ENCODE measurements at regions not wholly inside any gene's neighbourhood (a gene's known extent, or its start where the extent isn't known, plus 50 kb on each side); places are given as distances from the start of the nearest gene placed in this dataset.
A peak's percentile ranks its signal among the peaks of the same experiment; 100 is the strongest.

DNA sequence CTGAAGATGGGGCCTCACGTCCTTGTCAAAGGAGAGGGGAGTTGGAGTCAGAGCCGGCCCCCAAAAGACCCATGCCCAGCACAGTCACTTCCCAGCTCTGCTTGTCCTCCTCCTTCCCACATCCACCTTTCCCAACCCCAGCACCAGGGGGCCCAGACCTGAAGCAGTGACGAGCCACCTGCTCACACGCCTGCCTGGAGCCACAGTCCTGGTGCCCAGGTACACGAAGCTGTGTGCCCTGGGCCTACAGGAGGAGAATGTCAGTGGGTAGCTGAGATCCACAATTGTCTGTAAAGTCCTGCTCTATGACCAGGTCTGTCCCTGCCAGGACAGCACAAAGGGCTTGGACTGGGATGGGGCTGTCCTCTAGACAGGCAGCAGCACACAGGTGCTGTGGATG lies 126.8 kb upstream of the PZP start:
- Histone ChIP-seq H3K36me3 (ENCODE audit: insufficient read depth, low read length) (no peaks in the 10 kb centered on the region), H3K4me3 (ENCODE audit: insufficient read depth, low read length) (no peak overlapping the region), H3K9me3 (ENCODE audit: low read depth, low read length) (no peaks in the 10 kb centered on the region), H3K4me1 (ENCODE audit: insufficient read depth, low read length) (no peaks in the 10 kb centered on the region), H3K27ac (ENCODE audit: low read depth, low read length) (no peak overlapping the region), H2AFZ (ENCODE audit: low read length) (no peak overlapping the region), H3K27me3 (ENCODE audit: insufficient read depth, low read length) (no peaks in the 10 kb centered on the region), H3K4me2 (ENCODE audit: insufficient read depth, low read length) (no peak overlapping the region), H3K79me2 (ENCODE audit: insufficient read depth, low read length) (no peaks in the 10 kb centered on the region), H4K20me1 (ENCODE audit: insufficient read depth, low read length) (no peaks in the 10 kb centered on the region)
- no peak for DNase-seq (ENCODE audit: insufficient read length, low spot score, missing footprints)
- TF ChIP-seq, protein P1, sequence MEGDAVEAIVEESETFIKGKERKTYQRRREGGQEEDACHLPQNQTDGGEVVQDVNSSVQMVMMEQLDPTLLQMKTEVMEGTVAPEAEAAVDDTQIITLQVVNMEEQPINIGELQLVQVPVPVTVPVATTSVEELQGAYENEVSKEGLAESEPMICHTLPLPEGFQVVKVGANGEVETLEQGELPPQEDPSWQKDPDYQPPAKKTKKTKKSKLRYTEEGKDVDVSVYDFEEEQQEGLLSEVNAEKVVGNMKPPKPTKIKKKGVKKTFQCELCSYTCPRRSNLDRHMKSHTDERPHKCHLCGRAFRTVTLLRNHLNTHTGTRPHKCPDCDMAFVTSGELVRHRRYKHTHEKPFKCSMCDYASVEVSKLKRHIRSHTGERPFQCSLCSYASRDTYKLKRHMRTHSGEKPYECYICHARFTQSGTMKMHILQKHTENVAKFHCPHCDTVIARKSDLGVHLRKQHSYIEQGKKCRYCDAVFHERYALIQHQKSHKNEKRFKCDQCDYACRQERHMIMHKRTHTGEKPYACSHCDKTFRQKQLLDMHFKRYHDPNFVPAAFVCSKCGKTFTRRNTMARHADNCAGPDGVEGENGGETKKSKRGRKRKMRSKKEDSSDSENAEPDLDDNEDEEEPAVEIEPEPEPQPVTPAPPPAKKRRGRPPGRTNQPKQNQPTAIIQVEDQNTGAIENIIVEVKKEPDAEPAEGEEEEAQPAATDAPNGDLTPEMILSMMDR (IDR thresholded peaks at IDR 0.05; ENCODE audit: extremely low read depth, low read depth, low read length) = no peak

DNA sequence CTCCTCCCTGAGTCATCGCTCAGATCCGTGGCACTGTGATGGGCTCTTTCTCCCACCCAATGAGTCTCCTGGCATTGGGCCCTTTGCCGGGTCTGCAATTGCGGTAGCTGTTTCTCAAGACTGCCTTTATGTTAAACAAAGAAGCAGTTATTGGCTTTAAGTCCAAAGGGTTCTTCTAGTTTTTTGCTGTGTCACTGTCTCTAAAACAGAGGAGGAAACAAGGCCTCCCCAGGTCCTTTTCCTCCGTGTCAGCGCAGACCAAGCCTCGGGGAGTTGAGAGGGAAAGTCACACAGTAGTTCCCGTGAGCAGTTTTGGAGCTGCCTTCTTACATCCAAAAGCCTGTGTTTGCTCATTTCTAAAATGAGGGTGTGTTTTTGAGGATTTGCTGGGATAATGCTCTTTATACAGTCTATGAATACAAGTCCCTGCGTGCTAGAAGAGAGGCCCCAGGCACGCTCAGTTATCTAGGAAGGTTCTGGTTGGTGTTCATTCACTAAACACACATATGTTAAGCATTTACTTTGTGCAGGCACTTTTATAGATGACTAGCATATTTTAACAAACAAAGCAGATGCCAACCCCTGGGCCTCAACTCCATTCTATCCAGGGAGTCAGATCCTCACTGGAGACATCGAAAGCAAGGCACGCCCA lies 126.0 kb upstream of the PZP start:
- H4K20me1 ChIP-seq (ENCODE audit: insufficient read depth, low read length) = no peaks in the 10 kb centered on the region
- H3K9me3 ChIP-seq (ENCODE audit: low read depth, low read length) = no peaks in the 10 kb centered on the region
- TF ChIP-seq, protein P1 (IDR thresholded peaks at IDR 0.05; ENCODE audit: extremely low read depth, low read depth, low read length) = no peak
- H3K4me2 ChIP-seq (ENCODE audit: insufficient read depth, low read length) = no peak overlapping the region
- H3K79me2 ChIP-seq (ENCODE audit: insufficient read depth, low read length) = no peaks in the 10 kb centered on the region
- H3K4me1 ChIP-seq (ENCODE audit: insufficient read depth, low read length) = no peaks in the 10 kb centered on the region
- no peak for DNase-seq (ENCODE audit: insufficient read length, low spot score, missing footprints)
- H3K36me3 ChIP-seq (ENCODE audit: insufficient read depth, low read length) = no peaks in the 10 kb centered on the region
- H3K27me3 ChIP-seq (ENCODE audit: insufficient read depth, low read length) = no peaks in the 10 kb centered on the region
- H3K27ac ChIP-seq (ENCODE audit: low read depth, low read length) = no peak overlapping the region
- peak overlapping the region; percentile 49 for H2AFZ ChIP-seq (ENCODE audit: low read length)
- H3K4me3 ChIP-seq (ENCODE audit: insufficient read depth, low read length) = no peak overlapping the region

DNA sequence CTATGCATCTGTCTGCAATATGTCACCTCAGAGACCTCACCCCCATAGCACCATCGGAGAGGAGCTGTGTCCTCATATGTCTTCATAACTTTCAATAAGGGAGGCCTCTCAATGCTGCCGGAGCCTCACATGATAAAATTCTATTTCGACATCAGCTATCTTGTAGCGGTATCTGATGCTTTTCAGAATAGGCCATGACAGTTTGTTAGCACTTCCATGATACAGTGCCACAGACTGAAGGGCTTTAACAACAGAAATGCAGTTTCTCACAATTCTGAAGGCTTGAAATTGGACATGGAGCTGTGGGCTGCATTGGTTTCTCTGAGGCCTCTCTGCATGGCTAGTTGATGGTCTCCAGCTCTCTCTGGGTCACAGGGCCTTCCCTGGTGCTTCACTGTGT lies 125.0 kb upstream of the PZP start:
- Histone ChIP-seq H3K36me3 (ENCODE audit: insufficient read depth, low read length) (no peaks in the 10 kb centered on the region), H3K9me3 (ENCODE audit: low read depth, low read length) (no peaks in the 10 kb centered on the region), H3K4me1 (ENCODE audit: insufficient read depth, low read length) (no peaks in the 10 kb centered on the region), H3K4me3 (ENCODE audit: insufficient read depth, low read length) (no peak overlapping the region), H3K4me2 (ENCODE audit: insufficient read depth, low read length) (no peak overlapping the region), H3K27me3 (ENCODE audit: insufficient read depth, low read length) (no peaks in the 10 kb centered on the region), H2AFZ (ENCODE audit: low read length) (no peak overlapping the region), H3K27ac (ENCODE audit: low read depth, low read length) (no peak overlapping the region), H4K20me1 (ENCODE audit: insufficient read depth, low read length) (no peaks in the 10 kb centered on the region), H3K79me2 (ENCODE audit: insufficient read depth, low read length) (no peaks in the 10 kb centered on the region)
- DNase-seq (ENCODE audit: insufficient read length, low spot score, missing footprints) = no peak
- TF ChIP-seq, protein P1 (IDR thresholded peaks at IDR 0.05; ENCODE audit: extremely low read depth, low read depth, low read length) = no peak

DNA sequence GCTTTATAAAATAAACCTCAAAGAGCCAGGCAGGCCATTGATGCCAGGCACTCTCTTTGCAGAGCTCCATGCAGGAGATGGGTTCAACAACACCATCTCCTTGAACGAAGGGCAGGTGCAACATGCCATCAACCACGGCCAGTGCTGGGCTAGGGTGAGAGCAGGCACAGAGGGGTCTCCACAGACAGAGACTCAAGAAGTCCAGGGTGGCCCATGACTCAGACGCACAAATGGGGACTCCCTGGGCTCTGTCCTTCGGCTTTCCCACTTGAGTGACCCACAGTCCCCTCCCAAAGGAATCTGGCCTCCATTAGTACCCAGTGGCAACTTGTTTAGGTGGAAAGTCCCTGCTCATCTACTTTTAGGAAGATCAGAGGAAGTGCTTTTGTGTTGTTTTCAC lies 124.4 kb upstream of the PZP start:
- H3K4me2 ChIP-seq (ENCODE audit: insufficient read depth, low read length) = no peak overlapping the region

More for the DNA sequence above, 124.4 kb upstream of the PZP start:
- no peaks in the 10 kb centered on the region for H3K79me2 ChIP-seq (ENCODE audit: insufficient read depth, low read length)
- no peaks in the 10 kb centered on the region for H3K4me1 ChIP-seq (ENCODE audit: insufficient read depth, low read length)
- H3K4me3 ChIP-seq (ENCODE audit: insufficient read depth, low read length) = no peak overlapping the region
- H4K20me1 ChIP-seq (ENCODE audit: insufficient read depth, low read length) = no peaks in the 10 kb centered on the region
- no peaks in the 10 kb centered on the region for H3K36me3 ChIP-seq (ENCODE audit: insufficient read depth, low read length)
- DNase-seq (ENCODE audit: insufficient read length, low spot score, missing footprints) = no peak
- no peaks in the 10 kb centered on the region for H3K9me3 ChIP-seq (ENCODE audit: low read depth, low read length)
- H3K27ac ChIP-seq (ENCODE audit: low read depth, low read length) = no peak overlapping the region
- no peak overlapping the region for H2AFZ ChIP-seq (ENCODE audit: low read length)
- no peaks in the 10 kb centered on the region for H3K27me3 ChIP-seq (ENCODE audit: insufficient read depth, low read length)
- TF ChIP-seq, protein P1 (IDR thresholded peaks at IDR 0.05; ENCODE audit: extremely low read depth, low read depth, low read length) = no peak

All from osteoblast (primary cell).